ENCODE measurements at regions not wholly inside any gene's neighbourhood (a gene's known extent, or its start where the extent isn't known, plus 50 kb on each side); places are given as distances from the start of the nearest gene placed in this dataset.

GRCh38 chr20:58131551-58132142, 96.8 kb downstream of the ANKRD60 start:
- peak overlapping the region; percentile 15 to 35; a peak in 3 of 4 replicates for H3K4me2 ChIP-seq (ENCODE audit: insufficient read depth in 1 of 2, low read depth in 2 of 2, low read length in 2 of 2)
- H3K4me1 ChIP-seq (replicated peaks in 1 of 4; ENCODE audit: control insufficient read depth in 3 of 4, insufficient read depth in 4 of 4, low read length in 3 of 4), result peaks cover 6 to 9% (median 8%) of the 10 kb centered on the region in 4 experiments; a peak in 6 of 7 replicates
- no peaks in the 10 kb centered on the region for H3K23me2 ChIP-seq (ENCODE audit: low read depth, low read length)
- H3K36me3 ChIP-seq (ENCODE audit: control insufficient read depth in 2 of 4, insufficient read depth in 4 of 4, low read length in 3 of 4), result no peaks in the 10 kb centered on the region
- 0 out of 2 replicates have a peak overlapping the region, but pooled peaks have one; percentile 48 for H2BK20ac ChIP-seq (ENCODE audit: low read length)
- H2AK5ac ChIP-seq (ENCODE audit: low read depth, low read length), result no peak overlapping the region
- no peak overlapping the region for H2BK12ac ChIP-seq (ENCODE audit: low read depth, low read length)
- H3K27me3 ChIP-seq (replicated peaks in 1 of 4; ENCODE audit: control insufficient read depth in 3 of 4, extremely low read depth in 1 of 4, insufficient read depth in 3 of 4, low read length in 3 of 4), result no peaks in the 10 kb centered on the region; a peak in 1 of 7 replicates
- FAIRE-seq (peak; percentile 7), DNase-seq (ENCODE audit: low read depth in 1 of 2, low spot score in 2 of 2) (peak in 1 of 2 experiments; percentile 30)
- peak overlapping the region in 1 of 4 experiments; percentile 13; a peak in 1 of 8 replicates for H3K4me3 ChIP-seq (ENCODE audit: extremely low read depth in 1 of 4, insufficient read depth in 2 of 4, low read depth in 3 of 4, low read length in 4 of 4)
- H4K91ac ChIP-seq (replicated peaks; ENCODE audit: insufficient read length, low read length), result no peak overlapping the region
- H4K5ac ChIP-seq (ENCODE audit: insufficient read length, low read depth, low read length), result no peak overlapping the region
- CTCF ChIA-PET (ENCODE audit: partially characterized antibody), result interaction anchor here (1.3 to 4.3 kb wide), 5 partner anchors 10 to 79 kb away, joined by 3 to 16 read pairs (median 12); no protein-coding TSS in a partner anchor
- H2BK15ac ChIP-seq (ENCODE audit: low read length), result no peak overlapping the region
- no peak overlapping the region; the same call in 1 of the 2 replicates for H3K18ac ChIP-seq (ENCODE audit: extremely low read depth, low read length)
- POLR2A ChIA-PET (ENCODE audit: partially characterized antibody), result no interaction called here
- no peaks in the 10 kb centered on the region for H3K79me2 ChIP-seq (ENCODE audit: control insufficient read depth in 1 of 2, insufficient read depth in 2 of 2, low read length in 2 of 2)
- H2BK5ac ChIP-seq (ENCODE audit: low read depth, low read length), result no peak overlapping the region
- no peak overlapping the region for H3K27ac ChIP-seq (ENCODE audit: low read depth, low read length)
- H2BK120ac ChIP-seq (replicated peaks; ENCODE audit: low read depth, low read length), result no peak overlapping the region
- no peak overlapping the region for H3K4ac ChIP-seq (replicated peaks; ENCODE audit: insufficient read length, low read depth, low read length)
- no peak overlapping the region for H3K56ac ChIP-seq (replicated peaks; ENCODE audit: insufficient read length, low read depth, low read length)
- 63% methylated on average over 8 of the region's 8 CpGs; no CpG with 5 or more reads in 1 of the 2 experiments for WGBS, 2 experiments (ENCODE audit: extremely low coverage in 1 of 2, insufficient coverage in 1 of 2, insufficient read length in 1 of 2, insufficient replicate concordance in 2 of 2, low coverage in 1 of 2, low lambda C conversion rate in 2 of 2, missing lambda C conversion rate in 1 of 2)
- H3K79me1 ChIP-seq (ENCODE audit: low read depth, low read length), result no peaks in the 10 kb centered on the region
- no peak overlapping the region for H3K14ac ChIP-seq (ENCODE audit: insufficient read length)
- no peak overlapping the region for H4K8ac ChIP-seq (ENCODE audit: extremely low read depth, insufficient read depth, low read length)
- TF ChIP-seq PHF8 (conservative IDR thresholded peaks at IDR 0.05; ENCODE audit: low read depth, low read length) (no peak), CBX8 (IDR thresholded peaks at IDR 0.05; ENCODE audit: borderline replicate concordance, low read depth, low read length) (no peak), KDM5A (IDR thresholded peaks at IDR 0.05; ENCODE audit: low read length) (no peak)
- H2AFZ ChIP-seq (ENCODE audit: low read length), result no peak overlapping the region
- no peaks in the 10 kb centered on the region for H3K9me3 ChIP-seq (ENCODE audit: insufficient read depth in 2 of 2, low read depth in 1 of 2, low read length in 1 of 2)
- no peak overlapping the region for H3K9ac ChIP-seq (replicated peaks in 1 of 4; ENCODE audit: extremely low read depth in 1 of 4, low read depth in 3 of 4, low read length in 3 of 4)
- H4K20me1 ChIP-seq (replicated peaks in 1 of 2; ENCODE audit: control insufficient read depth in 1 of 2, insufficient read depth in 2 of 2, low read length in 2 of 2), result no peaks in the 10 kb centered on the region
- H3K23ac ChIP-seq (ENCODE audit: insufficient read length), result no peak overlapping the region

Data from H1 (cell line).